Osteoblast (primary cell): ENCODE measurements at regions not wholly inside any gene's neighbourhood (a gene's known extent, or its start where the extent isn't known, plus 50 kb on each side); places are given as distances from the start of the nearest gene placed in this dataset.

Experiments used
- DNase-seq: peaks from one replicate; pipeline ENCODE4 v3.0.0; 2011; ENCODE audit warnings: low spot score, mixed read lengths; ENCODE audit not compliant: insufficient read length; ENCODE audit errors: missing footprints
- H2AFZ ChIP-seq: 2 replicates; pipeline ENCODE4 v1.6.0; 2011; ENCODE audit warnings: mild to moderate bottlenecking, low read length
- H3K27ac ChIP-seq: 2 replicates; pipeline ENCODE4 v1.5.1; 2011; ENCODE audit warnings: mild to moderate bottlenecking, low read depth, low read length, moderate library complexity
- H3K27me3 ChIP-seq: 2 replicates; pipeline ENCODE4 v1.6.0; 2012; ENCODE audit warnings: mild to moderate bottlenecking, control low read depth, inconsistent platforms, low read length, moderate library complexity; ENCODE audit not compliant: insufficient read depth
- H3K36me3 ChIP-seq: 2 replicates; pipeline ENCODE4 v1.5.1; 2011; ENCODE audit warnings: mild to moderate bottlenecking, low read length, control low read depth, moderate library complexity; ENCODE audit not compliant: insufficient read depth
- H3K4me1 ChIP-seq: 2 replicates; pipeline ENCODE4 v1.5.1; 2011; ENCODE audit warnings: mild to moderate bottlenecking, low read length, control low read depth, moderate library complexity; ENCODE audit not compliant: insufficient read depth
- H3K4me2 ChIP-seq: 2 replicates; pipeline ENCODE4 v1.6.0; 2011; ENCODE audit warnings: mild to moderate bottlenecking, low read length; ENCODE audit not compliant: insufficient read depth
- H3K4me3 ChIP-seq: fragments of 200-600 bp; sonication (generic); 3 replicates; pipeline ENCODE4 v1.5.1; 2012; ENCODE audit warnings: mild to moderate bottlenecking, low read length, inconsistent platforms; ENCODE audit not compliant: insufficient read depth
- H3K79me2 ChIP-seq: 2 replicates; pipeline ENCODE4 v1.6.0; 2012; ENCODE audit warnings: mild to moderate bottlenecking, low read length, control low read depth, inconsistent platforms; ENCODE audit not compliant: insufficient read depth
- H3K9me3 ChIP-seq: 2 replicates; pipeline ENCODE4 v1.5.1; 2011; ENCODE audit warnings: low read depth, low read length, control low read depth
- H4K20me1 ChIP-seq: 2 replicates; pipeline ENCODE4 v1.6.0; 2012; ENCODE audit warnings: mild to moderate bottlenecking, low read length, control low read depth; ENCODE audit not compliant: insufficient read depth
- TF ChIP-seq, protein P1 (sequence below): IDR thresholded peaks from 2 replicates; pipeline ENCODE4 v1.5.1; 2011; ENCODE audit warnings: mild to moderate bottlenecking, low read depth, low read length, moderate library complexity; ENCODE audit errors: extremely low read depth

GRCh38 chr18:47758000-47758399 is 172.5 kb downstream of the SMAD2 start:
- H3K4me3 ChIP-seq: no peak overlapping the region
- H3K79me2 ChIP-seq: no peaks in the 10 kb centered on the region
- no peaks in the 10 kb centered on the region for H3K27me3 ChIP-seq
- no peaks in the 10 kb centered on the region for H3K36me3 ChIP-seq
- no peak overlapping the region for H2AFZ ChIP-seq
- no peaks in the 10 kb centered on the region for H3K4me1 ChIP-seq
- no peaks in the 10 kb centered on the region for H3K9me3 ChIP-seq
- H3K4me2 ChIP-seq: no peak overlapping the region
- DNase-seq: peak; percentile 54
- no peaks in the 10 kb centered on the region for H4K20me1 ChIP-seq
- TF ChIP-seq, protein P1, sequence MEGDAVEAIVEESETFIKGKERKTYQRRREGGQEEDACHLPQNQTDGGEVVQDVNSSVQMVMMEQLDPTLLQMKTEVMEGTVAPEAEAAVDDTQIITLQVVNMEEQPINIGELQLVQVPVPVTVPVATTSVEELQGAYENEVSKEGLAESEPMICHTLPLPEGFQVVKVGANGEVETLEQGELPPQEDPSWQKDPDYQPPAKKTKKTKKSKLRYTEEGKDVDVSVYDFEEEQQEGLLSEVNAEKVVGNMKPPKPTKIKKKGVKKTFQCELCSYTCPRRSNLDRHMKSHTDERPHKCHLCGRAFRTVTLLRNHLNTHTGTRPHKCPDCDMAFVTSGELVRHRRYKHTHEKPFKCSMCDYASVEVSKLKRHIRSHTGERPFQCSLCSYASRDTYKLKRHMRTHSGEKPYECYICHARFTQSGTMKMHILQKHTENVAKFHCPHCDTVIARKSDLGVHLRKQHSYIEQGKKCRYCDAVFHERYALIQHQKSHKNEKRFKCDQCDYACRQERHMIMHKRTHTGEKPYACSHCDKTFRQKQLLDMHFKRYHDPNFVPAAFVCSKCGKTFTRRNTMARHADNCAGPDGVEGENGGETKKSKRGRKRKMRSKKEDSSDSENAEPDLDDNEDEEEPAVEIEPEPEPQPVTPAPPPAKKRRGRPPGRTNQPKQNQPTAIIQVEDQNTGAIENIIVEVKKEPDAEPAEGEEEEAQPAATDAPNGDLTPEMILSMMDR: peak; percentile 36
- H3K27ac ChIP-seq: no peak overlapping the region

- Histone ChIP-seq H3K27ac (no peak overlapping the region), H3K9me3 (no peaks in the 10 kb centered on the region), H4K20me1 (no peaks in the 10 kb centered on the region), H3K36me3 (no peaks in the 10 kb centered on the region), H2AFZ (no peak overlapping the region), H3K79me2 (no peaks in the 10 kb centered on the region), H3K4me2 (no peak overlapping the region), H3K4me1 (no peaks in the 10 kb centered on the region), H3K4me3 (no peak overlapping the region), H3K27me3 (no peaks in the 10 kb centered on the region)
- TF ChIP-seq, protein P1: peak; percentile 95
- DNase-seq: peak; percentile 80
These were observed 174.0 kb downstream of the SMAD2 start for GRCh38 chr18:47756364-47757016.

- no peaks in the 10 kb centered on the region for H3K36me3 ChIP-seq
These were observed 175.4 kb downstream of the SMAD2 start for GRCh38 chr18:47755102-47755456.

GRCh38 chr18:47754311-47755101 is 176.0 kb downstream of the SMAD2 start:
- H3K36me3 ChIP-seq: no peaks in the 10 kb centered on the region
- H3K27ac ChIP-seq: no peak overlapping the region
- H4K20me1 ChIP-seq: no peaks in the 10 kb centered on the region
- no peak overlapping the region for H3K4me2 ChIP-seq
- H3K4me3 ChIP-seq: no peak overlapping the region
- no peaks in the 10 kb centered on the region for H3K4me1 ChIP-seq
- TF ChIP-seq, protein P1: peak; percentile 78
- H3K27me3 ChIP-seq: no peaks in the 10 kb centered on the region
- DNase-seq: peak; percentile 75
- no peak overlapping the region for H2AFZ ChIP-seq
- no peaks in the 10 kb centered on the region for H3K79me2 ChIP-seq
- no peaks in the 10 kb centered on the region for H3K9me3 ChIP-seq

More at GRCh38 chr18:47755102-47755456, 175.4 kb downstream of the SMAD2 start:
- TF ChIP-seq, protein P1: no peak
- no peaks in the 10 kb centered on the region for H3K27me3 ChIP-seq
- no peaks in the 10 kb centered on the region for H3K4me1 ChIP-seq
- no peak overlapping the region for H2AFZ ChIP-seq
- no peaks in the 10 kb centered on the region for H3K79me2 ChIP-seq
- no peaks in the 10 kb centered on the region for H3K9me3 ChIP-seq
- no peak overlapping the region for H3K4me2 ChIP-seq
- no peak overlapping the region for H3K27ac ChIP-seq
- DNase-seq: no peak
- H4K20me1 ChIP-seq: no peaks in the 10 kb centered on the region
- H3K4me3 ChIP-seq: no peak overlapping the region
